Sciatic nerve (tissue), 2 donors: ENCODE measurements at regions not wholly inside any gene's neighbourhood (a gene's known extent, or its start where the extent isn't known, plus 50 kb on each side); places are given as distances from the start of the nearest gene placed in this dataset.
"Not testable (repeated sequence)": the region's sequence is repeated elsewhere in the genome, so short reads cannot be mapped to it uniquely, and the experiment has no call there.

ENCODE experiments used
- ATAC-seq: fragments of 200-7000 bp; cut with Tn5 transposase; one replicate; pipeline ENCODE4 v1.9.1; 2020; ENCODE audit warnings: mild to moderate bottlenecking, moderate library complexity
- DNase-seq: peaks from one replicate; pipeline ENCODE4 v3.0.0-alpha.2; 2020; ENCODE audit warnings: low spot score
- intact Hi-C: fragments of 100-400 bp; cut with DNase I; formaldehyde crosslinking; loops from one replicate; pipeline ENCODE4 v1.14.2; 2022
- donor health status: DM: no; HTN: no; CAD: no.
- donor health status: DM: no; HTN: no; CAD: no.

- no peak for ATAC-seq
- DNase-seq, result peak; percentile 26
- intact Hi-C loops, result no loop called here
Measured at GRCh38 chr22:49010070-49010863, 817.4 kb downstream of the BRD1 start.

GRCh38 chr22:49009359-49010063, 818.2 kb downstream of the BRD1 start:
- ATAC-seq, result no peak
- intact Hi-C loops, result no loop called here
- DNase-seq, result peak; percentile 43

GRCh38 chr22:49008682-49009235, 818.9 kb downstream of the BRD1 start:
- ATAC-seq, result no peak
- DNase-seq, result peak; percentile 36
- intact Hi-C loops, result no loop called here

- DNase-seq, result peak; percentile 23
- ATAC-seq, result no peak
- intact Hi-C loops, result no loop called here
Measured at GRCh38 chr22:49007013-49007653, 820.5 kb downstream of the BRD1 start.

GRCh38 chr22:49006207-49007012, 821.3 kb downstream of the BRD1 start:
- peak; percentile 39 for DNase-seq
- no peak for ATAC-seq
- intact Hi-C loops, result no loop called here

- ATAC-seq, result no peak
- intact Hi-C loops, result no loop called here
- no peak for DNase-seq
Measured at GRCh38 chr22:49005557-49005956, 822.1 kb downstream of the BRD1 start.

- ATAC-seq, result no peak
- DNase-seq, result peak; percentile 45
- intact Hi-C loops, result no loop called here
Measured at GRCh38 chr22:49004484-49005399, 822.9 kb downstream of the BRD1 start.

GRCh38 chr22:48997605-48998004, 830.1 kb downstream of the BRD1 start:
- ATAC-seq, intact Hi-C loops: not testable (repeated sequence)
- peak; percentile 46 for DNase-seq

GRCh38 chr22:48993655-48994054, 834.0 kb downstream of the BRD1 start:
- DNase-seq, result no peak

GRCh38 chr22:48984639-48985038, 843.0 kb downstream of the BRD1 start:
- ATAC-seq (no peak), DNase-seq (no peak)
- intact Hi-C loops, result no loop called here

More at GRCh38 chr22:48993655-48994054, 834.0 kb downstream of the BRD1 start:
- ATAC-seq, result no peak
- intact Hi-C loops, result no loop called here

GRCh38 chr22:48982321-48982905, 845.3 kb downstream of the BRD1 start:
- intact Hi-C loops, result no loop called here
- no peak for ATAC-seq
- DNase-seq, result no peak

GRCh38 chr22:48981371-48982061, 846.2 kb downstream of the BRD1 start:
- intact Hi-C loops, result no loop called here
- no peak for DNase-seq
- ATAC-seq, result no peak

- no peak for ATAC-seq
- intact Hi-C loops, result no loop called here
- DNase-seq, result no peak
Measured at GRCh38 chr22:48980918-48981317, 846.8 kb downstream of the BRD1 start.

- DNase-seq (no peak), ATAC-seq (no peak)
- intact Hi-C loops, result no loop called here
Measured at GRCh38 chr22:48980409-48980808, 847.3 kb downstream of the BRD1 start.

GRCh38 chr22:48979482-48979881, 848.2 kb downstream of the BRD1 start:
- ATAC-seq, result no peak
- no peak for DNase-seq
- intact Hi-C loops, result no loop called here

GRCh38 chr22:48976556-48977535, 850.8 kb downstream of the BRD1 start:
- ATAC-seq (no peak), DNase-seq (no peak)
- intact Hi-C loops, result no loop called here
